IMR-90 (cell line): ENCODE measurements at regions not wholly inside any gene's neighbourhood (a gene's known extent, or its start where the extent isn't known, plus 50 kb on each side); places are given as distances from the start of the nearest gene placed in this dataset.

ENCODE experiments used
- ATAC-seq: fragments of 200-7000 bp; cut with Tn5 transposase; 2 replicates; pipeline ENCODE4 v1.9.1; 2020; ENCODE audit warnings: low read depth, mild to moderate bottlenecking, moderate library complexity
- BruUV-seq: library from RNA; stranded (reverse); fragments of 400-500 nt; replicated peaks from 2 replicates; lab custom pipeline; 2021; lab: Mats Ljungman, UMichigan
- CTCF ChIA-PET: fragments of 300-600 bp; formaldehyde crosslinking; extraction: SDS; loops from one replicate; lab custom pipeline; 2021; ENCODE audit warnings: antibody characterized with exemption; lab: Yijun Ruan, JAX
- POLR2A ChIA-PET: fragments of 300-600 bp; sonication (Branson Sonifier 250); formaldehyde crosslinking; loops from one replicate; lab custom pipeline; 2022; ENCODE audit warnings: antibody characterized with exemption; ENCODE audit not compliant: unreplicated experiment; lab: Charles Lee
- DNase-seq: peaks from one replicate; pipeline ENCODE4 v3.0.0; 2013
- H2AFZ ChIP-seq: replicated peaks from 2 replicates; pipeline ENCODE3; 2013; ENCODE audit warnings: low read length, mild to moderate bottlenecking; ENCODE audit not compliant: poor library complexity
- H2AK5ac ChIP-seq: 2 replicates; pipeline ENCODE4 v1.6.1; 2013; ENCODE audit warnings: low read depth, low read length, inconsistent platforms
- H2AK9ac ChIP-seq: replicated peaks from 2 replicates; pipeline ENCODE3; 2013; ENCODE audit warnings: mild to moderate bottlenecking, low read depth, low read length, moderate library complexity; ENCODE audit not compliant: poor library complexity
- H2BK120ac ChIP-seq: 2 replicates; pipeline ENCODE4 v1.6.1; 2013; ENCODE audit warnings: low read depth, low read length, inconsistent platforms
- H2BK15ac ChIP-seq: 3 replicates; pipeline ENCODE4 v1.6.1; 2013; ENCODE audit warnings: low read depth, low read length, inconsistent platforms
- H2BK20ac ChIP-seq: 2 replicates; pipeline ENCODE4 v1.6.1; 2013; ENCODE audit warnings: low read depth, mild to moderate bottlenecking, inconsistent platforms, low read length, moderate library complexity
- H2BK5ac ChIP-seq: 2 replicates; pipeline ENCODE4 v1.6.1; 2013; ENCODE audit warnings: mild to moderate bottlenecking, low read depth, low read length, inconsistent platforms; ENCODE audit not compliant: poor library complexity, severe bottlenecking
- H3K14ac ChIP-seq: replicated peaks from 2 replicates; pipeline ENCODE4 v1.6.1; 2013; ENCODE audit warnings: low read depth, low read length, inconsistent platforms
- H3K18ac ChIP-seq: 2 replicates; pipeline ENCODE4 v1.6.1; 2013; ENCODE audit warnings: low read depth, low read length, control low read depth
- H3K23ac ChIP-seq: 2 replicates; pipeline ENCODE4 v1.6.1; 2013; ENCODE audit warnings: low read depth, low read length, inconsistent platforms
- H3K27ac ChIP-seq: 2 replicates; pipeline ENCODE4 v1.5.1; 2013; ENCODE audit warnings: mild to moderate bottlenecking, control low read depth, low read length; ENCODE audit not compliant: insufficient read depth
- H3K27me3 ChIP-seq: 2 replicates; pipeline ENCODE4 v1.6.1; 2013; ENCODE audit warnings: low read length; ENCODE audit not compliant: control insufficient read depth, insufficient read depth
- H3K36me3 ChIP-seq: 2 replicates; pipeline ENCODE4 v1.6.1; 2013; ENCODE audit warnings: low read length, mixed read lengths; ENCODE audit not compliant: control insufficient read depth, insufficient read depth
- H3K4ac ChIP-seq: 2 replicates; pipeline ENCODE4 v1.6.1; 2013; ENCODE audit warnings: low read depth, low read length, inconsistent platforms
- H3K4me1 ChIP-seq: 2 replicates; pipeline ENCODE4 v1.6.1; 2013; ENCODE audit warnings: low read length, mixed read lengths; ENCODE audit not compliant: control insufficient read depth, insufficient read depth
- H3K4me2 ChIP-seq: 2 replicates; pipeline ENCODE4 v1.6.1; 2013; ENCODE audit warnings: low read depth, mild to moderate bottlenecking, control low read depth, low read length, moderate library complexity
- H3K4me3 ChIP-seq: 2 replicates; pipeline ENCODE4 v1.5.1; 2013; ENCODE audit warnings: low read depth, mild to moderate bottlenecking, control low read depth, low read length, moderate library complexity; ENCODE audit not compliant: insufficient read depth
- H3K56ac ChIP-seq: 2 replicates; pipeline ENCODE4 v1.6.1; 2013; ENCODE audit warnings: low read length, inconsistent platforms; ENCODE audit not compliant: insufficient read depth; ENCODE audit errors: extremely low read depth
- H3K79me1 ChIP-seq, 2 experiments: 2 replicates each; pipeline ENCODE4 v1.6.1; 2013; ENCODE audit warnings: low read length in 2 of 2, inconsistent platforms in 1 of 2, low read depth in 1 of 2
- H3K9ac ChIP-seq: 2 replicates; pipeline ENCODE4 v1.6.1; 2013; ENCODE audit warnings: low read depth, low read length, control low read depth
- H3K9me1 ChIP-seq: 2 replicates; pipeline ENCODE4 v1.6.1; 2013; ENCODE audit warnings: low read length, inconsistent platforms; ENCODE audit not compliant: insufficient read depth
- H3K9me3 ChIP-seq: 2 replicates; pipeline ENCODE4 v1.6.1; 2013; ENCODE audit warnings: low read length; ENCODE audit not compliant: control insufficient read depth, insufficient read depth
- H4K20me1 ChIP-seq: 2 replicates; pipeline ENCODE4 v1.6.1; 2013; ENCODE audit warnings: low read length, inconsistent platforms; ENCODE audit not compliant: insufficient read depth
- H4K5ac ChIP-seq: 2 replicates; pipeline ENCODE4 v1.6.1; 2013; ENCODE audit warnings: mild to moderate bottlenecking, low read depth, low read length, control low read depth
- H4K8ac ChIP-seq, 2 experiments: 2 replicates each; pipeline ENCODE4 v1.6.1; 2013; ENCODE audit warnings: low read depth in 2 of 2, low read length in 2 of 2, control low read depth in 1 of 2, inconsistent platforms in 1 of 2
- H4K91ac ChIP-seq: 2 replicates; pipeline ENCODE4 v1.6.1; 2013; ENCODE audit warnings: low read depth, low read length, inconsistent platforms; ENCODE audit not compliant: insufficient read depth
- FOS ChIP-seq: fragments of 150-350 bp; IDR thresholded peaks from 2 replicates; pipeline ENCODE4 v1.6.1; 2016; ENCODE audit warnings: low read depth, low read length
- MAZ ChIP-seq: IDR thresholded peaks from 2 replicates; pipeline ENCODE4 v1.6.1; 2012; ENCODE audit warnings: low read depth, mild to moderate bottlenecking, low read length, improper control_type of control experiment, moderate library complexity, borderline replicate concordance
- RFX5 ChIP-seq: IDR thresholded peaks from 2 replicates; pipeline ENCODE4 v1.8.0; 2012; ENCODE audit warnings: low read depth, mild to moderate bottlenecking, low read length, moderate library complexity
- WGBS, 2 experiments: methylation state at CpG; one replicate each; pipeline versions ENCODE4 v1.1.5 to v1.1.7; 2013; ENCODE audit warnings: missing lambda C conversion rate in 2 of 2; ENCODE audit not compliant: insufficient read length in 1 of 2; ENCODE audit errors: extremely low coverage in 2 of 2; 5-methylcytosine and 5-hydroxymethylcytosine counted together
- dilution Hi-C: fragments of 300-500 bp; cut with HindIII; formaldehyde crosslinking; loops from one replicate; pipeline ENCODE4 v1.14.3; 2018; ENCODE audit warnings: low sequenced_read_pairs; ENCODE audit not compliant: unreplicated experiment
- in situ Hi-C: fragments of 300-500 bp; cut with MboI; formaldehyde crosslinking; loops from 3 replicates; pipeline ENCODE4 v1.14.3; 2019; ENCODE audit warnings: low sequenced_read_pairs, inconsistent platforms, mixed read lengths
- intact Hi-C: fragments of 100-400 bp; cut with micrococcal nuclease; formaldehyde crosslinking; loops from 2 replicates; pipeline ENCODE4 v1.10.0; 2022
- TF ChIP-seq, protein P1 (sequence below): fragments of 150-350 bp; IDR thresholded peaks from 2 replicates; pipeline ENCODE4 v1.6.1; 2016; ENCODE audit warnings: low read depth, mild to moderate bottlenecking, low read length, moderate library complexity, borderline replicate concordance

DNA sequence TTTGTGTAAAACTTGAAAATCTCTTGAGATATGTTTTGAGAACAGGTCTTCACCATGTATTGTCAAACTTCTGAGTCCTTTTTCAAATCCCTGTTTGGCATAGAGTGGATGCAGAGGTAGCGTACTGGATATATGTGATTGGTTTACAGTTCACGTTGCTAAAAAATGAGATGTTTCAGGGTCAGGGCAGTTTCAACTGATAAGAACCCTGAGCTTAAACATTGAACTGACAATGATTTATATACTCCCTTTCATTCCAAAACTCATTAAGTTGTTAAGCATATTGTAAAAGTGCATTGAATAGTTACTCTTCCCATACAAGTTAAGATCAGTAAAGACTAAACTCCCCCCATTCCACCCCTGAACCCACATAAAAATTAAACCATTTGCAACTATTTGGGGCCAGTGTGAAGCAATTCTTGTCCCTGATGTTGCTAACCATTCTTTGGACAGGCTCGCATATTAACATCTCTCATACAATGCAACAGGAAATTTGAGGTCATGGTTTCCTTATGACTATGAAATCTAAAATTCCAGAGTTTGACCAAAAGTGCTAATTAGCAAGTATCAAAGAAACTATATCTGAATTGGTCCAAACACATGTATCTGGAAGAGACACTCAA, 470.9 kb upstream of the ACVR2A start:
- H3K9me1 ChIP-seq: no peaks in the 10 kb centered on the region
- H3K23ac ChIP-seq: no peak overlapping the region
- H3K56ac ChIP-seq: no peak overlapping the region
- no peaks in the 10 kb centered on the region for H3K27me3 ChIP-seq
- TF ChIP-seq, protein P1, sequence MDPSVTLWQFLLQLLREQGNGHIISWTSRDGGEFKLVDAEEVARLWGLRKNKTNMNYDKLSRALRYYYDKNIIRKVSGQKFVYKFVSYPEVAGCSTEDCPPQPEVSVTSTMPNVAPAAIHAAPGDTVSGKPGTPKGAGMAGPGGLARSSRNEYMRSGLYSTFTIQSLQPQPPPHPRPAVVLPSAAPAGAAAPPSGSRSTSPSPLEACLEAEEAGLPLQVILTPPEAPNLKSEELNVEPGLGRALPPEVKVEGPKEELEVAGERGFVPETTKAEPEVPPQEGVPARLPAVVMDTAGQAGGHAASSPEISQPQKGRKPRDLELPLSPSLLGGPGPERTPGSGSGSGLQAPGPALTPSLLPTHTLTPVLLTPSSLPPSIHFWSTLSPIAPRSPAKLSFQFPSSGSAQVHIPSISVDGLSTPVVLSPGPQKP: no peak
- no peak for TF ChIP-seq FOS
- no peak for TF ChIP-seq MAZ
- TF ChIP-seq RFX5: no peak
- no peak overlapping the region for H4K5ac ChIP-seq
- intact Hi-C loops (no loop called here), dilution Hi-C loops (no loop called here), in situ Hi-C loops (no loop called here)
- POLR2A ChIA-PET: no interaction called here
- no TSS peak for BruUV-seq
- no CpG with 5 or more reads among the region's 3 CpGs for WGBS, 2 experiments
- no peaks in the 10 kb centered on the region for H4K20me1 ChIP-seq
- H3K4me1 ChIP-seq: no peaks in the 10 kb centered on the region
- H2AK9ac ChIP-seq: no peak overlapping the region
- H4K8ac ChIP-seq: no peak overlapping the region
- ATAC-seq (no peak), DNase-seq (no peak)
- H3K18ac ChIP-seq: no peak overlapping the region
- CTCF ChIA-PET: no interaction called here
- H3K9ac ChIP-seq: no peak overlapping the region
- H3K4me3 ChIP-seq: no peak overlapping the region
- no peak overlapping the region for H2BK20ac ChIP-seq
- H2AK5ac ChIP-seq: no peak overlapping the region
- H3K36me3 ChIP-seq: no peaks in the 10 kb centered on the region
- H4K91ac ChIP-seq: no peak overlapping the region
- H3K27ac ChIP-seq: no peak overlapping the region
- H3K4me2 ChIP-seq: no peak overlapping the region
- H3K79me1 ChIP-seq: no peaks in the 10 kb centered on the region
- H3K14ac ChIP-seq: no peak overlapping the region
- H3K4ac ChIP-seq: no peak overlapping the region
- H2BK5ac ChIP-seq: no peak overlapping the region
- no peaks in the 10 kb centered on the region for H3K9me3 ChIP-seq
- no peak overlapping the region for H2AFZ ChIP-seq
- no peak overlapping the region for H2BK120ac ChIP-seq
- H2BK15ac ChIP-seq: no peak overlapping the region
